ENCODE measurements at regions not wholly inside any gene's neighbourhood (a gene's known extent, or its start where the extent isn't known, plus 50 kb on each side); places are given as distances from the start of the nearest gene placed in this dataset.

DNA sequence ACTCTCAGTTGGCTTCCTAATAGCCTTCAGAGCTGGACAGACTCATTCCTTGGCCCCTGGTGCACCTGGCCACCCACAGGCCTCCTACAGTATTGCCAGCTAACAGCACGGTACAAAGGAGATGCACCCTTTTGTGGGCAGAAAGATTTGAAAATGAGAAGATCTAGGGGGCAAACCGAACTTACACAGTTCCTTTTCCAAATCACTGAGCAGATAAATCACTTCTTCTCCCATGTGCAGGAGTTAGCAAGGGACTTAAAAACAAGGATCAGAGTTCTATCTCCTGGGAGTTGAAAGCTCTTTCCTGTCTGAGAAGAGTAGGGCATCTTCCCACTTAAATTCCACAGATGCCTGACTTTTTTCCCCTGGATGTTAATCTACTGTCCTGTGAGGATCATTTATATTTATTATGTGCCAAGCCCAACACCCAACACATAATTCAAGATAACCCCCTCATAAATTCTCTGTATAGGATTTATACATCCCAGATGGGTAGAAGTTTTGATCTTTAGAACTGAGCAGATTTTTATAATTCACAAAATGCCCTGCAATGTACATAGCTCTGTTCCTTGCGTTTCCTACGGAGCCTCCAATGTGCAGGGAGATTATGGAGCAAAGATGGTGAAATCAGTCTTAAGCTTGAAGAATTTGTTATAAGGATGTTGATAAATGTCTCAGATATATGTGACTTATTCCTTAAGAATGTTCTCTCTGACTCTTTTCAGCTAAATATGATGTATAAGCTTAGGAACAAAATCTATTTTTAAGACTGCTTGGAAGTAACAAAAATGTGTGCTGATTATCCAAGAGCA lies 207.2 kb upstream of the DAPK1 start:
- Histone ChIP-seq H3K27ac (ENCODE audit: low read length) (no peak overlapping the region), H3K27me3 (ENCODE audit: low read depth, low read length) (no peaks in the 10 kb centered on the region), H3K9me3 (ENCODE audit: control insufficient read depth in 1 of 2, low read length in 2 of 2) (no peaks in the 10 kb centered on the region), H3K4me1 (ENCODE audit: control insufficient read depth in 1 of 2, insufficient read depth in 2 of 2, low read length in 2 of 2) (peaks cover 0 to 3% of the 10 kb centered on the region in 2 donors), H3K4me3 (ENCODE audit: low read depth in 1 of 2, low read length in 2 of 2) (no peak overlapping the region), H3K36me3 (ENCODE audit: control insufficient read depth in 1 of 2, insufficient read depth in 2 of 2, low read length in 2 of 2) (no peaks in the 10 kb centered on the region)

DNA sequence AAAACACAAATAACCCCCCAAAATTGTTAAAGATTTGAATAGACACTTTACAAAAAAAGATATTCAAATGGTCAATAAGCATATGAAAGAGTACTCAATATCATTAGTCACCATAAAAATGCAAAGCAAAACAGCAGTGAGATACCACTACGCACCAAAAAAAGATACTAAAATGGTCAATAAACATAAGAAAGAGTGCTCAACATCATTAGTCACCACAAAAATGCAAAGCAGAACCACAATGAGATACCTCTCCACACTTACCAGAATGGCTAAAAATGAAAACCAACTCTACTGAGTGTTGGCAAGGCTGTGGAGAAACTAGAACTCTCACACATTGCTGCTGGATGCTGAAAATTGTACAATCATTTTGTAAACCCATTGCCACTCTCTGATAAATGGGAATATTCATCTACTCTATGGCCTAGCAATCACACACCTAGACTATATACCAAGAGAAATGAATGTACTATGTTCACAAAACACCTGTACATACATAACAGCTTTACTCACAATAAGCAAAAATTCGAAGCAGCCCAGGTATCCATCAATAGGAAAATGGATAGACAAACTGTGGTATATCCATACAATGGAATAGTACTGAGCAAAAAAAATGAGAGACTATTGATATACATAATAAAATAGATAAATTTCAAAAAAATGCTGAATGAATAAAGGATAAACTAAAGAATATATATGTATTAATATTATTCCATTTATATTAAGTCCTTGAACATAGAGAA lies 205.0 kb upstream of the DAPK1 start:
- no peaks in the 10 kb centered on the region for H3K9me3 ChIP-seq (ENCODE audit: control insufficient read depth in 1 of 2, low read length in 2 of 2)
- no peaks in the 10 kb centered on the region for H3K4me1 ChIP-seq (ENCODE audit: control insufficient read depth in 1 of 2, insufficient read depth in 2 of 2, low read length in 2 of 2)
- no peaks in the 10 kb centered on the region for H3K36me3 ChIP-seq (ENCODE audit: control insufficient read depth in 1 of 2, insufficient read depth in 2 of 2, low read length in 2 of 2)
- no peak overlapping the region for H3K4me3 ChIP-seq (ENCODE audit: low read depth in 1 of 2, low read length in 2 of 2)
- H3K27me3 ChIP-seq (ENCODE audit: low read depth, low read length), result no peaks in the 10 kb centered on the region
- no peak overlapping the region for H3K27ac ChIP-seq (ENCODE audit: low read length)

DNA sequence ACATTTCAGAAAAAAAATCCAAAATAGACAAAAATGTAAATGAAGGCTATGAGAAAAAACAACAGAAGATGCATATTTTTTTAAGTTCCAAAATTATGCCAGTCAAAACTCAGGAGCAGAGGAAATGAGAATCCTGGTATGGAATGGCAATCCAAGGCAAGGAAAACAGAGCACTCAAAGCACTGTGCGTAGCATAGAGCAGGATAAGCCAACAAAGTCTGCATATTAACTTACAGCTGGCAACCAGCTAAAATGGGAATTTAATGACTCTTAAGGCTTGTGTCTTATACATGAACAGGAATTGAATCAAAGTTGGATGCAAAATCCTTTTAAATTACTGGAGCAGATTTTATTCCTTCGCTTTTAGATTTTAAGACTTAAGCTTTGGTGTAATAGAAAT lies 203.5 kb upstream of the DAPK1 start:
- no peaks in the 10 kb centered on the region for H3K9me3 ChIP-seq (ENCODE audit: control insufficient read depth in 1 of 2, low read length in 2 of 2)
- no peak overlapping the region for H3K27ac ChIP-seq (ENCODE audit: low read length)
- H3K4me3 ChIP-seq (ENCODE audit: low read depth in 1 of 2, low read length in 2 of 2), result no peak overlapping the region
- no peaks in the 10 kb centered on the region for H3K36me3 ChIP-seq (ENCODE audit: control insufficient read depth in 1 of 2, insufficient read depth in 2 of 2, low read length in 2 of 2)
- no peaks in the 10 kb centered on the region for H3K4me1 ChIP-seq (ENCODE audit: control insufficient read depth in 1 of 2, insufficient read depth in 2 of 2, low read length in 2 of 2)
- no peaks in the 10 kb centered on the region for H3K27me3 ChIP-seq (ENCODE audit: low read depth, low read length)

DNA sequence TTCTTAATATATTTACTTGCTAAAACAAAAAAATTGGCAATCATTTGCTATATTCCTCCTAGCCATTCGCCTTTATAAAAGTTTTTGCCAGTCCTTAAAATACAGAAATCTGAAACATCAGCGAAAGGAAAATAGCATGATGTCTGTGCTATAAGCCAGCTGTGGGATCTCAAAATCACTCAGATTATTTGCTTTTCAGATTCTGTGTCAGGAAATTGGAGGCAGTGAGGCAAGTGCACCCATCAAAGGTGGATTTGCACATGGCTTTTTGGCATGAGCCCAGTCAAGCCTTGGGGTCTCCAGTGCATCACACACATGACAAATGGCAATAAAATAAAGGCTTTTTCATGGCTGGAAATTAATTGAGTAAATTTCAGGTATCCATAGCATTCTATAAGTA lies 196.8 kb upstream of the DAPK1 start:
- Histone ChIP-seq H3K9me3 (ENCODE audit: control insufficient read depth in 1 of 2, low read length in 2 of 2) (no peaks in the 10 kb centered on the region), H3K27me3 (ENCODE audit: low read depth, low read length) (no peaks in the 10 kb centered on the region), H3K4me3 (ENCODE audit: low read depth in 1 of 2, low read length in 2 of 2) (no peak overlapping the region), H3K4me1 (ENCODE audit: control insufficient read depth in 1 of 2, insufficient read depth in 2 of 2, low read length in 2 of 2) (no peaks in the 10 kb centered on the region), H3K27ac (ENCODE audit: low read length) (no peak overlapping the region), H3K36me3 (ENCODE audit: control insufficient read depth in 1 of 2, insufficient read depth in 2 of 2, low read length in 2 of 2) (no peaks in the 10 kb centered on the region)

DNA sequence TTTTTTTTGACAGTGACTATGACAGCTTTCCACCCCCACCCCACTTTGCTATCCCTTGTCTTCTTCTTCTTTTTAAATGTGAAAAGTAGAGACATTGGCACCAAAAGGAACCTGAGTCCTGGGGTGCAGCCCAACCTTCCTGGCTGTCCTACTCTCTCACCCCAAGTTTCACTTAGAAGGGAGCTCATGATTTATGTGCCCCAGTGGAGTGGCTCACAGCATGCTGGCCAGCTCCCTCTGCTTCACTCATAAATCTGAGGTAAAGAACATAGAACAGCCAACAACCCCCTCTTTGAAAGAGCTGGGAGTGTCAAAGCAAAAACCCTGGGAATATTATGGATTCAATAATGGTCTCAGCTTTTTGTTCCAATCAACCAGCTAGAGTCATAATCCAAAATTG lies 196.3 kb upstream of the DAPK1 start:
- Histone ChIP-seq H3K4me1 (ENCODE audit: control insufficient read depth in 1 of 2, insufficient read depth in 2 of 2, low read length in 2 of 2) (no peaks in the 10 kb centered on the region), H3K27ac (ENCODE audit: low read length) (no peak overlapping the region), H3K4me3 (ENCODE audit: low read depth in 1 of 2, low read length in 2 of 2) (no peak overlapping the region)

DNA sequence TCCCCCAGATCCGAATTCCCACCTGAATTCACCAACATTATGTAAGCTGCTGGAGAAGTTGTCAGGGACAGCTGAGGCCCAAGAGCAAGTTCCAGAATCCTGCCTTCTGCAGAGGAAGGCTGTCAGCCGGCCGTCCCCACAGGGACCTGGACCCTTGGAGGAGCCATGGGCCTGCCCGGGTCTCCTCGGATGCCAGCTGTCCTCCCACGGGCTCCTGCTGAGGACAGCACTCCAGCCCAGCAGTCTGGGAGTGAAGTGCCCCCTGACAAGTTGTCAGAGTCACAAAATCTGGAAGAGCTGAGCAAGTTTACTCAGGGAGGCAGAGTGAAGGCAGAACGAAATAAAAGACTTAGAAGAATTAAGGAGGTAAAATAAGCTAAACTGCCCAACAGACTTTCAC lies 192.5 kb upstream of the DAPK1 start:
- no peaks in the 10 kb centered on the region for H3K9me3 ChIP-seq (ENCODE audit: control insufficient read depth in 1 of 2, low read length in 2 of 2)
- H3K4me3 ChIP-seq (ENCODE audit: low read depth in 1 of 2, low read length in 2 of 2), result no peak overlapping the region
- no peaks in the 10 kb centered on the region for H3K4me1 ChIP-seq (ENCODE audit: control insufficient read depth in 1 of 2, insufficient read depth in 2 of 2, low read length in 2 of 2)
- no peak overlapping the region for H3K27ac ChIP-seq (ENCODE audit: low read length)
- H3K27me3 ChIP-seq (ENCODE audit: low read depth, low read length), result no peaks in the 10 kb centered on the region
- H3K36me3 ChIP-seq (ENCODE audit: control insufficient read depth in 1 of 2, insufficient read depth in 2 of 2, low read length in 2 of 2), result no peaks in the 10 kb centered on the region

More for the DNA sequence above, 196.3 kb upstream of the DAPK1 start:
- Histone ChIP-seq H3K27me3 (ENCODE audit: low read depth, low read length) (no peaks in the 10 kb centered on the region), H3K9me3 (ENCODE audit: control insufficient read depth in 1 of 2, low read length in 2 of 2) (no peaks in the 10 kb centered on the region), H3K36me3 (ENCODE audit: control insufficient read depth in 1 of 2, insufficient read depth in 2 of 2, low read length in 2 of 2) (no peaks in the 10 kb centered on the region)

DNA sequence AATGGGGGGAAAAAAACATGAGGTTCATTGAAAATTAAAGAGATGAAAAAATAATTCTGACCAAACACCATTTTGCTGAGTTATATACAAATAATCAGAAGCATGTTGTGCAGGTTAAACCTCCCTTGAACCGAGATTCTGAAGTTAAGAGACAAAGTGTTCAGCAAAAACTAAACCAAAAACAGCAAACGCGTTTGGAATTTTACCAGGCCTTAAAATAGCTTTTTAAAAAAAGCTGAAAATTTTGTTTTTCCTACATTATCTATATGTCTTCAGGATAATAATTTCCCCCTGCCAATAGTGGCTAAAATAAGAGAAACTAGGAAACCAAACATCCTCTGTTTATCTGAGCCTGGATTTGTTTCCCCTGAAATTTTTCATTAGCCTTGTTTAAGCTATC lies 191.7 kb upstream of the DAPK1 start:
- Histone ChIP-seq H3K27ac (ENCODE audit: low read length) (no peak overlapping the region), H3K9me3 (ENCODE audit: control insufficient read depth in 1 of 2, low read length in 2 of 2) (no peaks in the 10 kb centered on the region), H3K4me1 (ENCODE audit: control insufficient read depth in 1 of 2, insufficient read depth in 2 of 2, low read length in 2 of 2) (no peaks in the 10 kb centered on the region), H3K36me3 (ENCODE audit: control insufficient read depth in 1 of 2, insufficient read depth in 2 of 2, low read length in 2 of 2) (no peaks in the 10 kb centered on the region), H3K4me3 (ENCODE audit: low read depth in 1 of 2, low read length in 2 of 2) (no peak overlapping the region), H3K27me3 (ENCODE audit: low read depth, low read length) (no peaks in the 10 kb centered on the region)

DNA sequence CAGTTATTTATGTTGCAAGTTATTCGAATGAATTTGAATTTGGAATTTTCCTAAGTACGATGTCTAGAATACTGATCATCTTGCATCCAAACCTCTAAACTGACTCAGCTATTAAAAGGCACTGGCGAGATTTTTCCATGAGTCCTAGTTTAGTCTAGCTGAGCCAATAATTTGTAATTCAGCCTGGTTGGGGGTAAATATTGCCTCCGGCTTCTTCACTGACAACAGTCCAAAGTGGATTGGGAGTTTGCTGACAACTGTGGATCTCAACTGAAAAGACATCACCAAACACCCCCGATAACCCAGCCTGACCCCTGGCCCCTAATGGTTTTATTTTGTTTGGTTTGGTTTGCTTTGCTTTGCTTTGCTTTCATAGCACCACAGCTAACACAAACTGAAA lies 189.8 kb upstream of the DAPK1 start:
- Histone ChIP-seq H3K4me3 (ENCODE audit: low read depth in 1 of 2, low read length in 2 of 2) (no peak overlapping the region), H3K4me1 (ENCODE audit: control insufficient read depth in 1 of 2, insufficient read depth in 2 of 2, low read length in 2 of 2) (no peaks in the 10 kb centered on the region), H3K27ac (ENCODE audit: low read length) (no peak overlapping the region), H3K27me3 (ENCODE audit: low read depth, low read length) (no peaks in the 10 kb centered on the region), H3K9me3 (ENCODE audit: control insufficient read depth in 1 of 2, low read length in 2 of 2) (no peaks in the 10 kb centered on the region), H3K36me3 (ENCODE audit: control insufficient read depth in 1 of 2, insufficient read depth in 2 of 2, low read length in 2 of 2) (no peaks in the 10 kb centered on the region)

DNA sequence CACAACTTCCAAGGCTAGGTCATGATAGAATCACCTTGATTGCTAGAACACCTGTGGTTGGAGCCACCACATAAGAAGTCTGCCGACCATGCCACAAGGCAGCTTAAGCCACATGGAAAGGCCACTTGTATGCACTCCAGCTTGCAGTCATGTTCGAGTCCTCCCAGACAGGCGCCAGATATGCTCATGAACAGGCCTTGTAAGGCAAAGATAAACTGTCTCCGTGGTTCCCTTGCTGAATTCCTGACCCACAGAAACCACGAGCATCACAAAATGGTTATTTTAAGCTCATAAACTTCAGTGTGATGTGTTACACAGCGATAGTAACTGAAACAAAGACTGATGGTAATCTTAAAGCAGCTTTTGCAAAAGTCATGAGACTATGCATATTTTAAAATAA lies 188.4 kb upstream of the DAPK1 start:
- H3K36me3 ChIP-seq (ENCODE audit: control insufficient read depth in 1 of 2, insufficient read depth in 2 of 2, low read length in 2 of 2), result no peaks in the 10 kb centered on the region
- H3K9me3 ChIP-seq (ENCODE audit: control insufficient read depth in 1 of 2, low read length in 2 of 2), result no peaks in the 10 kb centered on the region
- H3K27ac ChIP-seq (ENCODE audit: low read length), result no peak overlapping the region
- H3K4me3 ChIP-seq (ENCODE audit: low read depth in 1 of 2, low read length in 2 of 2), result no peak overlapping the region
- H3K27me3 ChIP-seq (ENCODE audit: low read depth, low read length), result no peaks in the 10 kb centered on the region
- no peaks in the 10 kb centered on the region for H3K4me1 ChIP-seq (ENCODE audit: control insufficient read depth in 1 of 2, insufficient read depth in 2 of 2, low read length in 2 of 2)

DNA sequence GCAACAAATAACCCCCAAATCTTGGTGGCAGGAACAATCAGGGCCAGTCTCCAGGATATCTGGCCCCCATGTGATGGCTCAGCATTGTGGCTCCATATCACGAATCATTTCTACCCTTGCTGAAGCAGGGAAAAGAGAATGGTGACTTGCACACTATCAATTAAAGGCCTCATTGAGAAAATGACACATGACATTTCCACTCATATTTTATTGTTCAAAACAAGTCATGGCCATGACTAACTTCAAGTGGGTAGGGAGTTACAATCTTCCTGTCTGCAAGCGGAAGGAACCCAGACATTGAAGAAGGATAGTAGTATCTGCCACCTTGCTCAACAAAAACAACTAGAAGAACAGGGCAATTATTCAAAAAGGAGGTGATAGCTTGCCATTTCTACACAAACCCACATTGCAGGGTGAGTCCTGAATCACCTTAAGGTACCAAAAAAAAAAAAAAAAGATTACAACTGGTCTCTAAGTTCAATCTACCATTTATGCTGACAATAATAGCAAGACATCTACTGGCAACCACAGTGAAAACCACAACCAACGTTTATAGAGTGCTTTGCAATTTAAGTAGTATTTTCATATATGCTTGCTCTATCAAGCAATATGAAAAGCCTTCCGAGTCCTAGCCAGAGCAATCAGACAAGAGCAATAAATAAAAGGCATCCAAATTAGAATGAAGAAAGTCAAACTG lies 186.7 kb upstream of the DAPK1 start:
- H3K27me3 ChIP-seq (ENCODE audit: low read depth, low read length), result no peaks in the 10 kb centered on the region

DNA sequence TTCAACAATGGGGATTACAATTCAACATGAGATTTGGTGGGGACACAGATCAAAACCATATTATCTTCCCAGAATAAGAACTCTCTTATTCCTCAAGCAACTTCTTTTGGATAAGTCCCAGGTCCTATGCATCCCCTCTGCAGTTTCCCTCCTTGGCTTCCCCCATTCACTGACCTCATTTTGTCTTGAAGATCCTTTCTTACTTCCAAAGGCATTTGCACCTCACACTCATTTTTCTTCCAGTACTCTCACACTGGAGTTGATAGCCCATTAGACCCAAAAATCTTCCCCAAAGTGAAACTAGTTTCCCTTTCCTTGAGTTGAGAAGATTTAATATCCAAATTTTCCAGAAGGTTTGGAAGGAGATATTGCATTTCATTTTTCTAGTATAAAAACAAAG lies 178.0 kb upstream of the DAPK1 start:
- H3K36me3 ChIP-seq (ENCODE audit: control insufficient read depth in 1 of 2, insufficient read depth in 2 of 2, low read length in 2 of 2), result no peaks in the 10 kb centered on the region
- peaks cover 0 to 4% of the 10 kb centered on the region in 2 donors for H3K9me3 ChIP-seq (ENCODE audit: control insufficient read depth in 1 of 2, low read length in 2 of 2)
- no peak overlapping the region for H3K4me3 ChIP-seq (ENCODE audit: low read depth in 1 of 2, low read length in 2 of 2)
- H3K4me1 ChIP-seq (ENCODE audit: control insufficient read depth in 1 of 2, insufficient read depth in 2 of 2, low read length in 2 of 2), result no peaks in the 10 kb centered on the region
- no peaks in the 10 kb centered on the region for H3K27me3 ChIP-seq (ENCODE audit: low read depth, low read length)
- H3K27ac ChIP-seq (ENCODE audit: low read length), result no peak overlapping the region

More for the DNA sequence above, 186.7 kb upstream of the DAPK1 start:
- H3K4me3 ChIP-seq (ENCODE audit: low read depth in 1 of 2, low read length in 2 of 2), result no peak overlapping the region
- H3K9me3 ChIP-seq (ENCODE audit: control insufficient read depth in 1 of 2, low read length in 2 of 2), result peaks cover 0 to 2% of the 10 kb centered on the region in 2 donors
- no peaks in the 10 kb centered on the region for H3K36me3 ChIP-seq (ENCODE audit: control insufficient read depth in 1 of 2, insufficient read depth in 2 of 2, low read length in 2 of 2)
- H3K4me1 ChIP-seq (ENCODE audit: control insufficient read depth in 1 of 2, insufficient read depth in 2 of 2, low read length in 2 of 2), result no peaks in the 10 kb centered on the region
- H3K27ac ChIP-seq (ENCODE audit: low read length), result no peak overlapping the region

All from muscle layer of duodenum (tissue), 2 donors.